AG04450 (cell line): ENCODE measurements at regions not wholly inside any gene's neighbourhood (a gene's known extent, or its start where the extent isn't known, plus 50 kb on each side); places are given as distances from the start of the nearest gene placed in this dataset.
"Not testable (repeated sequence)": the region's sequence is repeated elsewhere in the genome, so short reads cannot be mapped to it uniquely, and the experiment has no call there.

Experiments
- CTCF ChIA-PET: fragments of 300-600, 350-600 bp; formaldehyde crosslinking; extraction: SDS; loops from one replicate; lab custom pipeline; 2022; ENCODE audit warnings: antibody characterized with exemption, inconsistent platforms; lab: Charles Lee
- POLR2A ChIA-PET: fragments of 350-600 bp; formaldehyde crosslinking; extraction: SDS; loops from one replicate; lab custom pipeline; 2021; ENCODE audit warnings: antibody characterized with exemption, inconsistent platforms; lab: Yijun Ruan, JAX
- DNase-seq: peaks from one replicate; pipeline ENCODE4 v3.0.0-alpha.2; 2011; ENCODE audit warnings: low read depth, low spot score
- H3K27ac ChIP-seq: one replicate; pipeline ENCODE4 v1.5.1; 2012; ENCODE audit warnings: low read depth, low read length, control low read depth
- H3K27me3 ChIP-seq: one replicate; pipeline ENCODE4 v1.6.0; 2012; ENCODE audit warnings: low read length; ENCODE audit not compliant: control insufficient read depth, insufficient read depth
- H3K4me3 ChIP-seq: 2 replicates; pipeline ENCODE4 v1.5.1; 2011; ENCODE audit warnings: mild to moderate bottlenecking, low read depth, low read length, control low read depth
- H3K9me3 ChIP-seq: 2 replicates; pipeline ENCODE4 v1.5.1; 2012; ENCODE audit warnings: low read length; ENCODE audit not compliant: control insufficient read depth, insufficient read depth
- TF ChIP-seq, protein P1 (sequence below): IDR thresholded peaks from 2 replicates; pipeline ENCODE4 v1.5.1; 2011; ENCODE audit warnings: low read depth, low read length, control low read depth, inconsistent platforms

DNA sequence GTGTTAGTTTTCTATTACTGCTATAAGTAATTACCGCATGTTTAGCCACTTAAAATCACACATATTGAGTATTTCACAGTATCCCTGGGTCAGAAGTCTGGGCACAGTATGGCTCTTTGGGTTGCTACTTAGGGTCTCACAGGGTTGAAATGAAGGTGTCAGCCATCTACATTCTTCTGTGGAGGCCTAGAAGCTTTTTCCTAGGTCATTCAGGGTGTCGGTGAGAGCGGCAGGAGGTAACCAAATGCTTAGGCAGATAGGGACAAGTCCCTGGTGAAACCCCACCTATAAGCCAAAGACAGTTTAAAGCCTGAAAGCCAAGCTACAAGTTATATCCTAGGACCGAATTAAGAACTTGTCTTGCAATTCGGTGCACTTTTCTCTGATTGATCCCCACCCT, 856.7 kb downstream of the PCDH17 start:
- ChIA-PET CTCF (no interaction called here), POLR2A (no interaction called here)
- H3K4me3 ChIP-seq, result no peak overlapping the region

DNA sequence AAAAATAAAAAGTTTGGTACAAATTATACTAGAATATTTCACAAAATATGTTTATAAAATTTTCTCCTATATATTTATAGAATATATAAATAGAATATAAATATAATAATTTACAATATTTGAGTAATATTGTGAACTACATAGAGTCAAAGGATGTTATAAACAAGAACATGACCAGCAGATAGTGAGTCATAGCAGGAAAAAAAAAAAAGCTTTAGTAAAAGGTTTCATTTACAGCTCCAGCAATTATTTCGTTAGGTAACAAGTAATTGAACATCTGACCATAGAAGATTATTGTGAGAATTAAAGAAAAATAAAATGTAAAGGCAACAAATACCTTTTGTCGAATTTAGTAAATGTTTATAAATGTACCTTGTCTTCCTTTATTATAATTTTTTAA, 864.1 kb downstream of the PCDH17 start:
- TF ChIP-seq, protein P1, sequence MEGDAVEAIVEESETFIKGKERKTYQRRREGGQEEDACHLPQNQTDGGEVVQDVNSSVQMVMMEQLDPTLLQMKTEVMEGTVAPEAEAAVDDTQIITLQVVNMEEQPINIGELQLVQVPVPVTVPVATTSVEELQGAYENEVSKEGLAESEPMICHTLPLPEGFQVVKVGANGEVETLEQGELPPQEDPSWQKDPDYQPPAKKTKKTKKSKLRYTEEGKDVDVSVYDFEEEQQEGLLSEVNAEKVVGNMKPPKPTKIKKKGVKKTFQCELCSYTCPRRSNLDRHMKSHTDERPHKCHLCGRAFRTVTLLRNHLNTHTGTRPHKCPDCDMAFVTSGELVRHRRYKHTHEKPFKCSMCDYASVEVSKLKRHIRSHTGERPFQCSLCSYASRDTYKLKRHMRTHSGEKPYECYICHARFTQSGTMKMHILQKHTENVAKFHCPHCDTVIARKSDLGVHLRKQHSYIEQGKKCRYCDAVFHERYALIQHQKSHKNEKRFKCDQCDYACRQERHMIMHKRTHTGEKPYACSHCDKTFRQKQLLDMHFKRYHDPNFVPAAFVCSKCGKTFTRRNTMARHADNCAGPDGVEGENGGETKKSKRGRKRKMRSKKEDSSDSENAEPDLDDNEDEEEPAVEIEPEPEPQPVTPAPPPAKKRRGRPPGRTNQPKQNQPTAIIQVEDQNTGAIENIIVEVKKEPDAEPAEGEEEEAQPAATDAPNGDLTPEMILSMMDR, result no peak
- ChIA-PET CTCF (no interaction called here), POLR2A (no interaction called here)
- Histone ChIP-seq H3K27me3 (no peaks in the 10 kb centered on the region), H3K9me3 (peaks cover 6% of the 10 kb centered on the region; the same call in 1 of the 2 replicates), H3K4me3 (no peak overlapping the region), H3K27ac (no peak overlapping the region)
- no peak for DNase-seq

More for the DNA sequence above, 856.7 kb downstream of the PCDH17 start:
- TF ChIP-seq, protein P1, result no peak
- no peaks in the 10 kb centered on the region for H3K27me3 ChIP-seq
- H3K27ac ChIP-seq, result no peak overlapping the region
- H3K9me3 ChIP-seq, result peaks cover 11% of the 10 kb centered on the region
- no peak for DNase-seq

- Histone ChIP-seq H3K9me3 (peaks cover 19% of the 10 kb centered on the region), H3K27ac (no peak overlapping the region), H3K4me3 (no peak overlapping the region), H3K27me3 (no peaks in the 10 kb centered on the region)
- ChIA-PET POLR2A (no interaction called here), CTCF (interaction anchor here (0.6 kb wide), 1 partner anchor 905 kb away, joined by 5 read pairs; no protein-coding TSS in a partner anchor)
- TF ChIP-seq, protein P1, result no peak
- no peak for DNase-seq
These were observed 869.4 kb downstream of the PCDH17 start for GRCh38 chr13:58500938-58501337.

GRCh38 chr13:58504202-58504700, 872.7 kb downstream of the PCDH17 start:
- H3K9me3 ChIP-seq, result peaks cover 19% of the 10 kb centered on the region
- H3K27ac ChIP-seq, H3K4me3 ChIP-seq, POLR2A ChIA-PET, DNase-seq, H3K27me3 ChIP-seq, CTCF ChIA-PET: not testable (repeated sequence)

GRCh38 chr13:58505262-58505920, 873.8 kb downstream of the PCDH17 start:
- POLR2A ChIA-PET, H3K27me3 ChIP-seq, DNase-seq, CTCF ChIA-PET, H3K4me3 ChIP-seq, H3K27ac ChIP-seq: not testable (repeated sequence)
- peaks cover 19% of the 10 kb centered on the region for H3K9me3 ChIP-seq

DNA sequence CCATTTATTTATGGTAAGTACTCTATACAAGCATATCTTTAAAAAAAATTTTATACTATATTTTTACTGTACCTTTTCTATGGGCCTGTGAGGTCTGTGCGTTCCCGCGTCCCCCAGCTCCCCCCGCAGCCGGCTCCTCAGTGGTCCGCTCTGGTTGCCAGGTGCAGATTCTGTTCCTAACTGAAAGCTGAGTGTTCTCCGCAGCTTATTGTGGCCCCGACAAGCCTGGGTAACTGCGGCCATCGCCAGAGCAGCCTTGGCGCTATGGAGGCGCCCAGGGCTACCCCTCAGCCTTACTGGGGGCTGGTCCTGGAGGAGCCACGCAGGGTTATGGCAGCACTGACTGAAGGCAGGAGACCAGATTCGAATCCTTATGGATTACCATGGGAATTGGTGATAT, 896.8 kb downstream of the PCDH17 start:
- Histone ChIP-seq H3K9me3 (peaks cover 13% of the 10 kb centered on the region), H3K4me3 (no peak overlapping the region), H3K27me3 (no peaks in the 10 kb centered on the region), H3K27ac (no peak overlapping the region)
- ChIA-PET POLR2A (no interaction called here), CTCF (no interaction called here)
- TF ChIP-seq, protein P1, result no peak
- DNase-seq, result no peak
